SK-N-SH (cell line): ENCODE measurements at regions not wholly inside any gene's neighbourhood (a gene's known extent, or its start where the extent isn't known, plus 50 kb on each side); places are given as distances from the start of the nearest gene placed in this dataset.
A peak's percentile ranks its signal among the peaks of the same experiment; 100 is the strongest.

ENCODE experiments used
- CTCF ChIA-PET: fragments of 300-600, 350-600 bp; formaldehyde crosslinking; extraction: SDS; loops from one replicate; lab custom pipeline; 2021; lab: Yijun Ruan, JAX
- POLR2A ChIA-PET: fragments of 350-600 bp; sonication (Branson Sonifier 250); formaldehyde crosslinking; extraction: SDS; loops from one replicate; lab custom pipeline; 2020; ENCODE audit warnings: antibody characterized with exemption, inconsistent platforms; lab: Yijun Ruan, JAX
- DNase-seq: peaks from one replicate; pipeline ENCODE4 v3.0.0; 2012
- H2AFZ ChIP-seq: fragments of 200-600 bp; sonication (generic); 2 replicates; pipeline ENCODE4 v1.8.1; 2016; ENCODE audit warnings: antibody characterized with exemption, mild to moderate bottlenecking, low read depth
- H3F3A ChIP-seq: fragments of 200-600 bp; sonication (generic); replicated peaks from 2 replicates; pipeline ENCODE3; 2016; ENCODE audit warnings: antibody characterized with exemption, mild to moderate bottlenecking; ENCODE audit not compliant: insufficient read depth
- H3K27ac ChIP-seq, 2 experiments: fragments of 200-500 bp in 1 of 2; fragments of 200-600 bp in 1 of 2; sonication (Bioruptor generic) in 1 of 2; sonication (generic), shearing (Covaris generic) in 1 of 2; 2 replicates each; pipeline versions ENCODE4 v1.5.1 to v1.6.1; 2014 to 2016; ENCODE audit warnings: low read depth in 2 of 2, inconsistent platforms in 1 of 2, low read length in 1 of 2, mild to moderate bottlenecking in 1 of 2, mixed read lengths in 1 of 2
- H3K27me3 ChIP-seq: fragments of 200-600 bp; sonication (generic), shearing (Covaris generic); 2 replicates; pipeline ENCODE4 v1.6.1; 2016; ENCODE audit warnings: mixed run types; ENCODE audit not compliant: insufficient read depth
- H3K36me3 ChIP-seq, 2 experiments: fragments of 200-500 bp in 1 of 2; fragments of 200-600 bp in 1 of 2; sonication (Bioruptor generic) in 1 of 2; sonication (generic) in 1 of 2; replicated peaks in 1 of 2; 2 replicates each; pipeline versions ENCODE3 to v1.5.1; 2014 to 2016; ENCODE audit warnings: low read length in 1 of 2, mild to moderate bottlenecking in 1 of 2; ENCODE audit not compliant: insufficient read depth in 2 of 2, control insufficient read depth in 1 of 2
- H3K4me1 ChIP-seq, 2 experiments: fragments of 200-500 bp in 1 of 2; fragments of 200-600 bp in 1 of 2; sonication (Bioruptor generic) in 1 of 2; sonication (generic), shearing (Covaris generic) in 1 of 2; 2 replicates each; pipeline versions ENCODE4 v1.5.1 to v1.6.1; 2014 to 2016; ENCODE audit warnings: low read depth in 1 of 2, low read length in 1 of 2, mixed run types in 1 of 2; ENCODE audit not compliant: insufficient read depth in 2 of 2, control insufficient read depth in 1 of 2
- H3K4me2 ChIP-seq: fragments of 200-600 bp; sonication (generic), shearing (Covaris generic); 2 replicates; pipeline ENCODE4 v1.6.1; 2017; ENCODE audit warnings: mixed run types
- H3K4me3 ChIP-seq, 2 experiments: fragments of 200-500 bp in 1 of 2; fragments of 200-600 bp in 1 of 2; sonication (Bioruptor generic) in 1 of 2; sonication (generic), shearing (Covaris generic) in 1 of 2; 2 replicates each; pipeline versions ENCODE4 v1.5.1 to v1.8.1; 2014 to 2016; ENCODE audit warnings: low read depth in 2 of 2, inconsistent platforms in 1 of 2, low read length in 1 of 2, mild to moderate bottlenecking in 1 of 2, mixed read lengths in 1 of 2, moderate library complexity in 1 of 2
- H3K79me2 ChIP-seq: fragments of 200-600 bp; sonication (generic); 2 replicates; pipeline ENCODE4 v1.8.1; 2017; ENCODE audit warnings: mild to moderate bottlenecking; ENCODE audit not compliant: insufficient read depth
- H3K9ac ChIP-seq: fragments of 200-600 bp; sonication (generic); 2 replicates; pipeline ENCODE4 v1.6.1; 2017; ENCODE audit warnings: mixed run types
- H3K9me2 ChIP-seq: fragments of 200-600 bp; sonication (generic); 2 replicates; pipeline ENCODE4 v1.6.1; 2017; ENCODE audit warnings: mixed run types
- H3K9me3 ChIP-seq: fragments of 200-600 bp; sonication (generic); 2 replicates; pipeline ENCODE4 v1.6.1; 2017; ENCODE audit warnings: mixed run types, mild to moderate bottlenecking, moderate library complexity
- H4K20me1 ChIP-seq: fragments of 200-600 bp; sonication (generic); 2 replicates; pipeline ENCODE4 v1.6.1; 2017; ENCODE audit warnings: mild to moderate bottlenecking, mixed run types; ENCODE audit not compliant: insufficient read depth
- CTCF ChIP-seq: fragments of 200-600 bp; sonication (generic); IDR thresholded peaks from 2 replicates; pipeline ENCODE4 v1.6.1; 2017; ENCODE audit warnings: antibody characterized with exemption, mild to moderate bottlenecking, moderate library complexity
- EP300 ChIP-seq, 2 experiments: IDR thresholded peaks; 2 replicates each; pipeline versions ENCODE4 v1.4.0 to v1.6.1; 2012; ENCODE audit warnings: borderline replicate concordance in 1 of 2, low read depth in 1 of 2, low read length in 1 of 2
- FOSL2 ChIP-seq: IDR thresholded peaks from 2 replicates; pipeline ENCODE4 v1.4.0; 2012; ENCODE audit warnings: low read depth, mild to moderate bottlenecking, moderate library complexity, borderline replicate concordance
- MAX ChIP-seq: IDR thresholded peaks from 2 replicates; pipeline ENCODE4 v1.4.0; 2012; ENCODE audit warnings: low read depth
- MEF2A ChIP-seq: IDR thresholded peaks from 2 replicates; pipeline ENCODE4 v1.4.0; 2012; ENCODE audit warnings: low read depth, borderline replicate concordance
- POLR2AphosphoS5 ChIP-seq: IDR thresholded peaks from 2 replicates; pipeline ENCODE4 v1.6.1; 2012; ENCODE audit warnings: low read depth, low read length
- RAD21 ChIP-seq: IDR thresholded peaks from 2 replicates; pipeline ENCODE4 v1.6.1; 2012; ENCODE audit warnings: mild to moderate bottlenecking, low read length
- REST ChIP-seq: IDR thresholded peaks from 2 replicates; pipeline ENCODE4 v1.6.1; 2012; ENCODE audit warnings: mild to moderate bottlenecking, low read depth, low read length, moderate library complexity
- SIN3A ChIP-seq: IDR thresholded peaks from 2 replicates; pipeline ENCODE4 v1.6.1; 2012; ENCODE audit warnings: low read depth, mild to moderate bottlenecking, low read length, moderate library complexity, borderline replicate concordance
- TAF1 ChIP-seq: IDR thresholded peaks from 2 replicates; pipeline ENCODE4 v1.6.1; 2012; ENCODE audit warnings: low read depth, mild to moderate bottlenecking, low read length, moderate library complexity, borderline replicate concordance
- TCF12 ChIP-seq: IDR thresholded peaks from 2 replicates; pipeline ENCODE4 v1.4.0; 2012
- USF1 ChIP-seq: IDR thresholded peaks from 2 replicates; pipeline ENCODE4 v1.4.0; 2012; ENCODE audit warnings: low read depth, borderline replicate concordance
- YY1 ChIP-seq: IDR thresholded peaks from 2 replicates; pipeline ENCODE4 v1.4.0; 2012; ENCODE audit warnings: low read depth, mild to moderate bottlenecking
- WGBS: methylation state at CpG from one replicate; pipeline ENCODE4 v1.1.6; 2017; ENCODE audit warnings: low lambda C conversion rate; 5-methylcytosine and 5-hydroxymethylcytosine counted together

GRCh38 chr9:38284039-38284575 lies 108.4 kb upstream of the ALDH1B1 start:
- no peak overlapping the region for H3K4me2 ChIP-seq
- TF ChIP-seq EP300 (IDR thresholded peaks at IDR 0.05; ENCODE audit: borderline replicate concordance in 1 of 2, low read depth in 1 of 2, low read length in 1 of 2) (no peak), MEF2A (no peak), TCF12 (no peak), FOSL2 (no peak), RAD21 (no peak), POLR2AphosphoS5 (no peak), REST (no peak), TAF1 (no peak), MAX (no peak), CTCF (no peak), YY1 (no peak), SIN3A (no peak), USF1 (no peak)
- ChIA-PET POLR2A (no interaction called here), CTCF (interaction anchor here (0.8 kb wide), 1 partner anchor 14 kb away, joined by 3 read pairs; no protein-coding TSS in a partner anchor)
- no peaks in the 10 kb centered on the region for H3K79me2 ChIP-seq
- H3K9me3 ChIP-seq, result no peaks in the 10 kb centered on the region
- peak overlapping the region in 1 of 2 experiments; percentile 40; a peak in 1 of 4 replicates for H3K27ac ChIP-seq
- 51% methylated on average over 4 of the region's 9 CpGs for WGBS
- H3K9ac ChIP-seq, result no peak overlapping the region
- H3K4me3 ChIP-seq, result no peak overlapping the region
- peaks cover 0 to 33% of the 10 kb centered on the region in 2 experiments; a peak in 2 of 4 replicates for H3K4me1 ChIP-seq
- H3K27me3 ChIP-seq, result no peaks in the 10 kb centered on the region; the same call in 1 of the 2 replicates
- no peaks in the 10 kb centered on the region for H4K20me1 ChIP-seq
- H2AFZ ChIP-seq, result no peak overlapping the region
- H3K9me2 ChIP-seq, result no peaks in the 10 kb centered on the region
- no peak for DNase-seq
- no peaks in the 10 kb centered on the region for H3K36me3 ChIP-seq
- H3F3A ChIP-seq, result no peaks in the 10 kb centered on the region
